BE2C (cell line): ENCODE measurements at regions not wholly inside any gene's neighbourhood (a gene's known extent, or its start where the extent isn't known, plus 50 kb on each side); places are given as distances from the start of the nearest gene placed in this dataset.

ENCODE experiments used
- DNase-seq: peaks from one replicate; pipeline ENCODE4 v3.0.0-alpha.2; 2020
- H3K27me3 ChIP-seq: fragments of 250-450 bp; sonication (Bioruptor Pico); 2 replicates; pipeline ENCODE4 v1.5.1; 2020; ENCODE audit warnings: mild to moderate bottlenecking
- H3K36me3 ChIP-seq: fragments of 250-450 bp; sonication (Bioruptor Pico); 2 replicates; pipeline ENCODE4 v1.5.1; 2020; ENCODE audit warnings: mild to moderate bottlenecking
- H3K4me1 ChIP-seq: fragments of 250-450 bp; sonication (Bioruptor Pico); 2 replicates; pipeline ENCODE4 v1.5.1; 2020
- H3K4me3 ChIP-seq: 2 replicates; pipeline ENCODE4 v1.5.1; 2011; ENCODE audit warnings: low read depth, low read length
- H3K9me3 ChIP-seq: fragments of 250-450 bp; sonication (Bioruptor Pico); 2 replicates; pipeline ENCODE4 v1.5.1; 2020
- TF ChIP-seq, protein P1 (sequence below): IDR thresholded peaks from 2 replicates; pipeline ENCODE4 v1.5.1; 2012; ENCODE audit warnings: mild to moderate bottlenecking, low read depth, low read length

DNA sequence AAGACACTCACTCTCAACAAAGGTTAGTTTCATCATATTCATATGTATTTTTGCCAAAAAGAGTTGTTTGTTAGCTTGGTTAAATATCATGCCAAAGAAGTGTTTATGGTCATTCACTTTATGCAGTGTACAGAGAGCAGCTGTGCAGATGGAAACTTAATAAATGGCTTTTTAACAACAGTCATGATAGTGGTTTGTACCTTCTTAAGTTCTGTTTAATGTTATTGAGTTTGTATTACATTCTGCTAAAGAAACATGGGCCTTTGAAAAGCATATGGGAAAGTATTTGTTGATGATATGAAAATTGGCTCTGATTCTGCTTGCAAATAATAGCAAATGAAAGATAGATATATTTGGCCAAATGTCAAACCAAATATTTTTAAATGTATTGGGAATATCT is 607.3 kb downstream of the NCAM2 start:
- Histone ChIP-seq H3K36me3 (no peaks in the 10 kb centered on the region), H3K9me3 (no peaks in the 10 kb centered on the region), H3K4me1 (no peaks in the 10 kb centered on the region), H3K27me3 (no peaks in the 10 kb centered on the region), H3K4me3 (no peak overlapping the region)
- TF ChIP-seq, protein P1, sequence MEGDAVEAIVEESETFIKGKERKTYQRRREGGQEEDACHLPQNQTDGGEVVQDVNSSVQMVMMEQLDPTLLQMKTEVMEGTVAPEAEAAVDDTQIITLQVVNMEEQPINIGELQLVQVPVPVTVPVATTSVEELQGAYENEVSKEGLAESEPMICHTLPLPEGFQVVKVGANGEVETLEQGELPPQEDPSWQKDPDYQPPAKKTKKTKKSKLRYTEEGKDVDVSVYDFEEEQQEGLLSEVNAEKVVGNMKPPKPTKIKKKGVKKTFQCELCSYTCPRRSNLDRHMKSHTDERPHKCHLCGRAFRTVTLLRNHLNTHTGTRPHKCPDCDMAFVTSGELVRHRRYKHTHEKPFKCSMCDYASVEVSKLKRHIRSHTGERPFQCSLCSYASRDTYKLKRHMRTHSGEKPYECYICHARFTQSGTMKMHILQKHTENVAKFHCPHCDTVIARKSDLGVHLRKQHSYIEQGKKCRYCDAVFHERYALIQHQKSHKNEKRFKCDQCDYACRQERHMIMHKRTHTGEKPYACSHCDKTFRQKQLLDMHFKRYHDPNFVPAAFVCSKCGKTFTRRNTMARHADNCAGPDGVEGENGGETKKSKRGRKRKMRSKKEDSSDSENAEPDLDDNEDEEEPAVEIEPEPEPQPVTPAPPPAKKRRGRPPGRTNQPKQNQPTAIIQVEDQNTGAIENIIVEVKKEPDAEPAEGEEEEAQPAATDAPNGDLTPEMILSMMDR, result no peak
- DNase-seq, result no peak

DNA sequence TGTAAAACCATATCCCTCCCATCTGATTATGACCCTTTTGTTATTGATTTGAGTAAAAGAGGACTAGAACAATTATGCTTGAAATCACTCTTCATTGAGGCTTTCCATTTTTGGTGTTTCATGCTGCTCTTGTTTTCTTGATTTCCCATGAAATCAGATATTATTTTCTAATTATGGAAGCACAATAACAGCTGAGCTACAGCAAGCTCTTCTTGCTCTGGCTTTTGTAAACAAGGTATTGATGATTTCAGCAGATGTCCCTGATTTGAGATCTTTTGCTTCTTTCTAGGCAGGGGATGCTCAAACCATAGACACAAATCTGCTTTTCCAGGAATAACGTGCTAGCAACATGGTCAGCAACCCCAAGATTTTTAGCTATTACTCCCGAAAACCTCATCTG is 607.8 kb downstream of the NCAM2 start:
- Histone ChIP-seq H3K4me1 (no peaks in the 10 kb centered on the region), H3K36me3 (no peaks in the 10 kb centered on the region), H3K27me3 (no peaks in the 10 kb centered on the region), H3K9me3 (no peaks in the 10 kb centered on the region), H3K4me3 (no peak overlapping the region)
- DNase-seq, result no peak
- TF ChIP-seq, protein P1, result no peak

DNA sequence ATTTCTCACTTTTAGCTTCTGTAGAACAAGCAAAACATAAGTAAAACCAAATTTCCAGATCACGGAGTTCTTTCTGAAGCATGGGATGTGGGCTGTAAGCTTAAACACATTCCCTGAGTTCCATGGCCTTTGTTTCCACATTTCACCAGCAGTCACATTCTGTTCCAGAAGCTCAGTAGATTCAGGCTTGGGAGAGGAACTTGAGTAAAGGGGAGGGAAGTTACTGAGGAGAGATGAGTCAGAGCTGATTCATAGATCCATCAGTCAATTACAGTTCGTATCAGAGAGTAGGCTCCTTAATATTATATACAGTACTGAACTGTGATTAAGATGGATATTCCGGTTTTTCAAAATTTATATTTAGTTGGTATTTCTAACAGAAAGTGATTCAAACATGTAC is 614.3 kb downstream of the NCAM2 start:
- Histone ChIP-seq H3K36me3 (no peaks in the 10 kb centered on the region), H3K4me1 (no peaks in the 10 kb centered on the region), H3K27me3 (no peaks in the 10 kb centered on the region), H3K4me3 (no peak overlapping the region), H3K9me3 (no peaks in the 10 kb centered on the region)
- no peak for DNase-seq
- TF ChIP-seq, protein P1, result no peak

DNA sequence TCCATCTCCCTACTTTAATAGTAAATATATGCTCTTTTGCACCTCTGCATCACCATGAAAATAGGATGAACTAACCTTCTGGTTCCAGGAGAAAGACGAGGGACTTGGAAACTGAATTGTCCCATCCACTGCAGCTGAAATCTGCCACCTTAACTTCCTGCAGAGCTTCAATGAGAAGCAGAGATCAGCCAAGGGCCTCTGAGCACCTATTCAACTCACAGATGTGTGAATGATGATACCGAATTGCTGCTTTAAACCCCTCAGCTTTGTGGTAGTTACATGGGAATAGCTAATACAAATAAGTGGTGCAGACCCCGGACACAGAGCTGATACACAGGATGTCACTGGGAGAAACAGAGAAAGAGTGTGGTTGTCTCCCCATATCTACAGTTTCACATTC is 616.8 kb downstream of the NCAM2 start:
- no peak overlapping the region for H3K4me3 ChIP-seq
- no peaks in the 10 kb centered on the region for H3K27me3 ChIP-seq
- TF ChIP-seq, protein P1, result no peak
- H3K9me3 ChIP-seq, result no peaks in the 10 kb centered on the region
- no peaks in the 10 kb centered on the region for H3K4me1 ChIP-seq
- H3K36me3 ChIP-seq, result no peaks in the 10 kb centered on the region
- DNase-seq, result no peak

DNA sequence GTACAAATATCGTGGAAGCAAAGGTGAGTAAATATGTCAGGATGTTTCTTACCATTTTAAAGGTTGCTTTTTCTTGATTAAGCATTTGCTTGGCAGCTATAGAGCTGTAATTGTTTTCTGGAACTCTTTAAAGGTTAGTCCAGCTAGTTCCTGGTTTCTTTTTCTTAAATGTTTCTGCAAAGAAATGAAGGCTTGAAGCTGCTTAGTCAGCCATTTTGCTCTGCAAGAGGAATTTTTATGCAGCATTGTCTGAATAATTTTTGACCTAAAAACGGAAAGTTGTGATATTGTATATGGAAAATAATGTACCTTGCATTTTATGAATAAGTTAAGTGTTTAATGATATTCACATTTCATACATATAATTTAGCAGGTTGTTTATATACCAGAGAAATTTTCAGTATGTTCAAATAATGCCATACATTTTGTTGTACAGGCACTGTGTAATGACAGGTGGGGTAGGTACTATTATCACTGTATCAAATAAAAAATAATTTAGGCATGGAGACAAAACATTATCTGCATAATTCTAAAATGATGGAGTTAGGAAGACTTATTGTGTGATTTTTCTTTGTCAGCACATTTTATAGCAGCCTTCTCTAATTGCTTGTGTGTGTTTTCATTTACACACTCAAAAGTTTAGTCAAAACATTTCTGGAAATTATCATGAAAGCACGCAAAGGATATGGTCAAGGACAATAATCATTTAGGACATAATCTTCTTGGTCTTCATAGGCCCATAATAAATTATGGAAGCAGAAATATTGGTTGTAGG is 624.4 kb downstream of the NCAM2 start:
- Histone ChIP-seq H3K4me3 (no peak overlapping the region), H3K36me3 (no peaks in the 10 kb centered on the region), H3K9me3 (no peaks in the 10 kb centered on the region), H3K4me1 (peaks cover 6% of the 10 kb centered on the region), H3K27me3 (no peaks in the 10 kb centered on the region)
- TF ChIP-seq, protein P1, result no peak
- no peak for DNase-seq

DNA sequence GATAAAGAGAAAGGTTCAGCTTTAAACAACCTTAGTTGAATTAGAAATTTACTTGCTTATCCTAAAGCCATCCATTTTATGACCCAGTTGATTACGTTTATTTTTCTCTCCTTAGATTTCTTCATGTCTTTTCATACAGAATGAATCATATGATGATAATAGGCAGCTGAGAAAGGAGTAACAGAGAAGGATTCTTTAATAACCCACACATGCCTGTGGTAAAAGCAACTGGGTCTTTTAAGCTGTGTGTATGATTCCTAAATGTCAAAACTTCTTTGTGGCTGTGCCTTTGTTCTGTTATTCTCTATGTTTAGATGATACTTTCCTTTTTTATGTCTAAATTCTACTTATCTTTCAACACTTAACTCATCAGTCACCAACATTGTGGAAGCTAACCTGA is 626.5 kb downstream of the NCAM2 start:
- DNase-seq, result no peak
- Histone ChIP-seq H3K9me3 (no peaks in the 10 kb centered on the region), H3K4me3 (no peak overlapping the region), H3K36me3 (no peaks in the 10 kb centered on the region), H3K4me1 (peaks cover 6% of the 10 kb centered on the region), H3K27me3 (no peaks in the 10 kb centered on the region)
- TF ChIP-seq, protein P1, result no peak
